Spleen (tissue), 11 donors: ENCODE measurements at regions not wholly inside any gene's neighbourhood (a gene's known extent, or its start where the extent isn't known, plus 50 kb on each side); places are given as distances from the start of the nearest gene placed in this dataset.

Experiments
- DNase-seq: peaks from one replicate; pipeline ENCODE4 v3.0.0-alpha.2; 2020
- H3K27ac ChIP-seq, 8 donors: fragments of 200-600 bp; sonication (generic) in 7 of 8; 1 replicate in 4 of 8; 2 replicates in 4 of 8; pipeline versions ENCODE4 v1.5.0 to v1.8.0; 2016 to 2021; ENCODE audit warnings: inconsistent platforms in 4 of 8, mild to moderate bottlenecking in 4 of 8, moderate library complexity in 1 of 8
- H3K27me3 ChIP-seq, 7 donors: fragments of 200-600 bp; sonication (generic) in 6 of 7; replicated peaks in 1 of 7; 1 replicate in 4 of 7; 2 replicates in 3 of 7; pipeline versions ENCODE4 v1.5.0 to v1.8.0; 2016 to 2021; ENCODE audit warnings: inconsistent platforms in 3 of 7, mild to moderate bottlenecking in 1 of 7
- H3K36me3 ChIP-seq, 6 donors: fragments of 200-600 bp; sonication (generic) in 5 of 6; 1 replicate in 4 of 6; 2 replicates in 2 of 6; pipeline versions ENCODE4 v1.5.0 to v1.8.0; 2016 to 2021; ENCODE audit warnings: inconsistent platforms in 2 of 6
- H3K4me1 ChIP-seq, 6 donors: fragments of 200-600 bp; sonication (generic) in 5 of 6; 1 replicate in 3 of 6; 2 replicates in 3 of 6; pipeline versions ENCODE4 v1.5.0 to v1.8.0; 2016 to 2021; ENCODE audit warnings: inconsistent platforms in 3 of 6
- H3K4me3 ChIP-seq, 8 donors: fragments of 200-600 bp; sonication (generic) in 7 of 8; 1 replicate in 4 of 8; 2 replicates in 4 of 8; pipeline versions ENCODE4 v1.5.0 to v1.8.0; 2016 to 2021; ENCODE audit warnings: inconsistent platforms in 4 of 8, mild to moderate bottlenecking in 4 of 8, moderate library complexity in 2 of 8
- H3K9me3 ChIP-seq, 8 donors: fragments of 200-600 bp; sonication (generic) in 7 of 8; 1 replicate in 4 of 8; 2 replicates in 4 of 8; pipeline versions ENCODE4 v1.5.0 to v1.8.0; 2016 to 2021; ENCODE audit warnings: inconsistent platforms in 4 of 8
- POLR2A ChIP-seq, 3 donors: fragments of 450-650 bp; IDR thresholded peaks; one replicate each; pipeline ENCODE4 v1.5.1; 2017; ENCODE audit warnings: antibody characterized with exemption in 3 of 3, mild to moderate bottlenecking in 1 of 3
- POLR2AphosphoS5 ChIP-seq, 3 donors: sonication (generic); formaldehyde crosslinking; IDR thresholded peaks; one replicate each; pipeline ENCODE4 v1.5.1; 2017; ENCODE audit warnings: antibody characterized with exemption in 3 of 3
- WGBS, 5 donors: extraction: QIAGEN DNeasy Blood & Tissue Kit in 3 of 5; methylation state at CpG; one replicate each; pipeline versions ENCODE4 v1.1.5 to v1.1.7; 2013 to 2018; 5-methylcytosine and 5-hydroxymethylcytosine counted together
- intact Hi-C: fragments of 100-400 bp; cut with DNase I; formaldehyde crosslinking; loops from one replicate; pipeline ENCODE4 v1.15.0; 2023; ENCODE audit warnings: low total_unique reads
- TF ChIP-seq, protein P1 (sequence below), 11 experiments: fragments of 200-600 bp in 7 of 11; fragments of 450-650 bp in 4 of 11; sonication (generic) in 4 of 11; IDR thresholded peaks in 8 of 11; conservative IDR thresholded peaks in 3 of 11; 1 replicate in 7 of 11; 2 replicates in 4 of 11; pipeline versions ENCODE4 v1.4.0 to v1.8.0; 2016 to 2021; ENCODE audit warnings: antibody characterized with exemption in 11 of 11, inconsistent platforms in 4 of 11, mild to moderate bottlenecking in 1 of 11
- donor health status: healthy with polysubstance abuse.
- donor health status: DM: no; HTN: no; CAD: no; lungs with moderate emphysema.
- donor health status: DM: no; HTN: no; CAD: no.
- donor health status: Bipolar disorder and iron deficiency.
- donor health status: healthy.
- donor health status: DM: no; HTN: no; CAD: no.
- donor health status: DM: yes; HTN: yes; CAD: no.

DNA sequence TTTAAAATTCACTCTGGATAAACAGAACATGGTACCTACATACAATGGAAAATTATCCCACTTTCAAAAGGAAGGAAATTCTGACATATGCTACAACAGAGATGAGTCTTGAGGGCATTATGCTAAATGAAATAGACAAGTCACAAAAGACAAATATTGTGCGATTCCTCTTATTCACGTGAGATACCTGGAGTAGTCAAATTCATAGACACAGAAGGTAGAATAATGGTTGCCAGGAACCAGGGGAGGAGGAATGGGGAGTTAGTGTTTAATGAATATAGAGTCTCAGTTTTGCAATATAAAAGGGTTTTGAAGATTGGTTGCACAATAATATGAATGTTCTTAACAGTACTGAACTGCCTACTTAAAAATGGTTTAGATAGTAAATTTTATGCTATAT, 69.8 kb upstream of the WAC start:
- DNase-seq: no peak
- no peaks in the 10 kb centered on the region for H3K4me1 ChIP-seq
- no peaks in the 10 kb centered on the region for H3K36me3 ChIP-seq
- H3K27me3 ChIP-seq: no peaks in the 10 kb centered on the region
- peaks cover 0 to 5% (median 0%) of the 10 kb centered on the region in 8 donors for H3K9me3 ChIP-seq
- no peak overlapping the region for H3K4me3 ChIP-seq
- intact Hi-C loops: no loop called here
- WGBS, 5 donors: 86 to 93% (median 88%) methylated on average over 2 of the region's 2 CpGs
- TF ChIP-seq POLR2A (IDR thresholded peaks at IDR 0.05) (no peak), POLR2AphosphoS5 (IDR thresholded peaks at IDR 0.05) (no peak)
- TF ChIP-seq, protein P1, sequence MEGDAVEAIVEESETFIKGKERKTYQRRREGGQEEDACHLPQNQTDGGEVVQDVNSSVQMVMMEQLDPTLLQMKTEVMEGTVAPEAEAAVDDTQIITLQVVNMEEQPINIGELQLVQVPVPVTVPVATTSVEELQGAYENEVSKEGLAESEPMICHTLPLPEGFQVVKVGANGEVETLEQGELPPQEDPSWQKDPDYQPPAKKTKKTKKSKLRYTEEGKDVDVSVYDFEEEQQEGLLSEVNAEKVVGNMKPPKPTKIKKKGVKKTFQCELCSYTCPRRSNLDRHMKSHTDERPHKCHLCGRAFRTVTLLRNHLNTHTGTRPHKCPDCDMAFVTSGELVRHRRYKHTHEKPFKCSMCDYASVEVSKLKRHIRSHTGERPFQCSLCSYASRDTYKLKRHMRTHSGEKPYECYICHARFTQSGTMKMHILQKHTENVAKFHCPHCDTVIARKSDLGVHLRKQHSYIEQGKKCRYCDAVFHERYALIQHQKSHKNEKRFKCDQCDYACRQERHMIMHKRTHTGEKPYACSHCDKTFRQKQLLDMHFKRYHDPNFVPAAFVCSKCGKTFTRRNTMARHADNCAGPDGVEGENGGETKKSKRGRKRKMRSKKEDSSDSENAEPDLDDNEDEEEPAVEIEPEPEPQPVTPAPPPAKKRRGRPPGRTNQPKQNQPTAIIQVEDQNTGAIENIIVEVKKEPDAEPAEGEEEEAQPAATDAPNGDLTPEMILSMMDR (IDR thresholded peaks at IDR 0.05 in 8 of 11, conservative IDR thresholded peaks at IDR 0.05 in 3 of 11): no peak
- no peak overlapping the region for H3K27ac ChIP-seq

DNA sequence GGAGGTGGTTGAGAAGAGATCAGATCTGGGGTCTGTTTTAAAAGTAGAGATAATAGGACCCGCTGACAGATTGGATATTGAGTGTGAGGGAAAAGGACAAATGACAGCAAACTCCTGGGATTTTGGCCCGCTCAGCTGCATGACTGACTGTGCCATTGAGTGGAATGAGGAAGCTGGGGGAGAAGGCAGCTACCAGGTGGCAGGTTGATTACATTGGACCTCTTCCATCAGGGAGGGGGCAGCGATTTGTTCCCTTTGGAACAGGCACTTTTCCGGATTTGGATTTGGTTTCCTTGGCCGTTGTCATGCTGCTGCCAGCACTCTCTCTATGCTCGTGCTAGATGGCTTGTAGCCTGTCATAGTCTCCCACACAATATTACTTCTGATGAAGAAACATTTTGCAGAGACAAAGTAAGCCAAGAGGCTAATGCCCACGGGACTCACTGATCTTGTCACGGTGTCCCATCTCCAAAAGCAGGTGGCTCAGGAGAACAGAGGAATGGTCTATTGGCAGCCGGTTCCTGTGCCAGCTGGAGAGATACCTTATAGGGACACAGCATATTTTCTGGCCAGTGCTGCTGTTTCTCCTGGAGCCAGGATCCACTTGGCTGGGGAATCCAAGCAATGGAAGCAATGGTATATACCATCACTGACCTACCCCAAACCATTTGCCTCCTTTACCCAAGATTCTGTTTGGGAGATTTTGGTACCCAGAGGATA, 69.1 kb upstream of the WAC start:
- 77 to 92% (median 84%) methylated on average over 9 of the region's 9 CpGs for WGBS, 5 donors
- Histone ChIP-seq H3K4me1 (no peaks in the 10 kb centered on the region), H3K27ac (no peak overlapping the region), H3K27me3 (no peaks in the 10 kb centered on the region), H3K36me3 (no peaks in the 10 kb centered on the region), H3K9me3 (peaks cover 0 to 2% (median 0%) of the 10 kb centered on the region in 8 donors), H3K4me3 (no peak overlapping the region)
- TF ChIP-seq, protein P1 (IDR thresholded peaks at IDR 0.05 in 8 of 11, conservative IDR thresholded peaks at IDR 0.05 in 3 of 11): no peak
- TF ChIP-seq POLR2AphosphoS5 (IDR thresholded peaks at IDR 0.05): no peak
- no peak for TF ChIP-seq POLR2A (IDR thresholded peaks at IDR 0.05)
- no peak for DNase-seq
- intact Hi-C loops: no loop called here

DNA sequence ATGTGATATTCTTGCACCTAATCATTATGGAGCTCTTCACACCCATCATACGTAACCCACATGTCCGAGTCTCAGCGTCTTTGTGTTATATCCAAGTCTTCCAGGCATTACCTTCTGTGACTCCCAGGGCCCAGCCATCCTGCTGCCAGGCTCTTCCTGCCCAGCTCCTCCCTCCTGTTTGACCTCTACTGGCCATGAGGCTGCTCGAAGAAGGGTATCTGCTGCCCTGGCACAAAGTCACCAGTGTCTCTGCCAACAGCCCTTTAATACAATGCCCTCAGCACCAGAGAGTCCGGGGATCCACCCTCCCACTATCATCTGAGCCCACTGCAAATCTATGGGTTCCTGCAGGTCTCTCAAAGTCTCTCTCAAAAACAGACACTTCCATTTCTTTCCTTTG, 65.3 kb upstream of the WAC start:
- WGBS, 5 donors: 82 to 91% (median 87%) methylated on average over 5 of the region's 5 CpGs
- no peaks in the 10 kb centered on the region for H3K27me3 ChIP-seq
- H3K9me3 ChIP-seq: no peaks in the 10 kb centered on the region
- DNase-seq: no peak
- H3K4me1 ChIP-seq: peaks cover 0 to 12% (median 4%) of the 10 kb centered on the region in 6 donors
- H3K36me3 ChIP-seq: no peaks in the 10 kb centered on the region
- TF ChIP-seq POLR2A (IDR thresholded peaks at IDR 0.05) (no peak), POLR2AphosphoS5 (IDR thresholded peaks at IDR 0.05) (no peak)
- TF ChIP-seq, protein P1 (IDR thresholded peaks at IDR 0.05 in 8 of 11, conservative IDR thresholded peaks at IDR 0.05 in 3 of 11): no peak
- no peak overlapping the region for H3K27ac ChIP-seq
- H3K4me3 ChIP-seq: no peak overlapping the region
- intact Hi-C loops: no loop called here

DNA sequence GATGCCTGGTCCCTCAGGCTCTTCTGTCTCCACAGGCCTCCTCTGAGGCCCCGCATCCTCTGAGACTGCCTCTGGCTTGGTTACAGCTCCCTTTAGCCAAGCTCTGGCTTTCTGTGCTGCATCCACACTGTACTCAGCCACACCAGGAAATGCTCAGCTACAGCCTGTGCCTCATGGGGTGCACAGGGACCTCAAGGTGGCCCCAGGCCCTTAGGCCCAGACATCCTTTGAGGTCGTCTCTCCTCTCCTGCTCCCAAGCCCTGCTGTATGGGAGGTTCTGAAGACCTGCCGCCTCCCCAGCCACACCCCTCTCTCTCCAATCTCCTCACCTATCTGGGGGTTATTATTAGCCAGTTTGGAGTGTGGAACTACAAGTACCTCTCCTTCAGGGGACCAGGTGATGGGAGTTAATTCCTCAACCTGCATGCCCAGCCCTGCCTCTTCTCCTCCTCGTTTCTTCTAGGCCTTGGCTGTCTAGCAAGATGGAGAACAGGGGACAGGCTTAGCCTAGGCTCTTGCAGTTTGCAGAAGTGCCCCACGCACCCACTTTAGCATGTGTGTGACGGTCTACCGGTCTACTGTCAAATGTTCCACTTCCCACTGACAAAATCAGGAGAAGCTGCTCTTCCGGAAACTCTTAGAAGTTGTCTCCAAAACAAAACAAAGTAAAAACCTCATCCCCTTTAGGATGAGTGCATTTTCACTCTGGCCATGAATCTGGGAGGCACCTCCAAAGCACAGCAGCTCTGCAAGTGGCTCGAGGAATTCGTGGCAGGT, 64.0 kb upstream of the WAC start:
- WGBS, 5 donors: 65 to 83% (median 69%) methylated on average over 9 to 10 of the region's 10 CpGs
- intact Hi-C loops: no loop called here
- no peaks in the 10 kb centered on the region for H3K9me3 ChIP-seq
- TF ChIP-seq, protein P1 (IDR thresholded peaks at IDR 0.05 in 8 of 11, conservative IDR thresholded peaks at IDR 0.05 in 3 of 11): no peak
- no peak for TF ChIP-seq POLR2AphosphoS5 (IDR thresholded peaks at IDR 0.05)
- TF ChIP-seq POLR2A (IDR thresholded peaks at IDR 0.05): no peak
- no peak for DNase-seq
- H3K4me3 ChIP-seq: no peak overlapping the region
- H3K27me3 ChIP-seq: no peaks in the 10 kb centered on the region
- H3K36me3 ChIP-seq: no peaks in the 10 kb centered on the region
- no peak overlapping the region for H3K27ac ChIP-seq
- peaks cover 0 to 12% (median 4%) of the 10 kb centered on the region in 6 donors for H3K4me1 ChIP-seq
